ENCODE measurements at regions not wholly inside any gene's neighbourhood (a gene's known extent, or its start where the extent isn't known, plus 50 kb on each side); places are given as distances from the start of the nearest gene placed in this dataset.

- TF ChIP-seq CTCF (conservative IDR thresholded peaks at IDR 0.05; ENCODE audit: low read depth, low read length) (no peak), EZH2 (IDR thresholded peaks at IDR 0.05; ENCODE audit: borderline replicate concordance, low read depth, low read length, poor library complexity, severe bottlenecking) (no peak)
Measured at GRCh38 chr17:33447090-33447489, 154.0 kb upstream of the ASIC2 start.
